ENCODE measurements at regions not wholly inside any gene's neighbourhood (a gene's known extent, or its start where the extent isn't known, plus 50 kb on each side); places are given as distances from the start of the nearest gene placed in this dataset.
A peak's percentile ranks its signal among the peaks of the same experiment; 100 is the strongest.

- DNase-seq: no peak
- Histone ChIP-seq H3K27me3 (no peaks in the 10 kb centered on the region), H3K27ac (no peak overlapping the region), H3K9me3 (no peaks in the 10 kb centered on the region), H3K4me3 (no peak overlapping the region), H3K36me3 (no peaks in the 10 kb centered on the region), H3K4me1 (no peaks in the 10 kb centered on the region)
- intact Hi-C loops (cut with DNase I; ENCODE audit: low total_unique reads): no loop called here
- TF ChIP-seq POLR2A (IDR thresholded peaks at IDR 0.05) (no peak), CTCF (IDR thresholded peaks at IDR 0.05) (no peak)
Measured at GRCh38 chr2:189260361-189260814, 80.8 kb upstream of the COL5A2 start.

- intact Hi-C loops (cut with DNase I; ENCODE audit: low total_unique reads): no loop called here
- H3K27ac ChIP-seq: no peak overlapping the region
- no peak overlapping the region for H3K4me3 ChIP-seq
- TF ChIP-seq POLR2A (IDR thresholded peaks at IDR 0.05) (no peak), CTCF (IDR thresholded peaks at IDR 0.05) (no peak)
- no peaks in the 10 kb centered on the region for H3K27me3 ChIP-seq
- no peaks in the 10 kb centered on the region for H3K4me1 ChIP-seq
- H3K9me3 ChIP-seq: no peaks in the 10 kb centered on the region
- DNase-seq: no peak
- H3K36me3 ChIP-seq: no peaks in the 10 kb centered on the region
Measured at GRCh38 chr2:189261431-189261841, 81.9 kb upstream of the COL5A2 start.

GRCh38 chr2:189261916-189262315 lies 82.4 kb upstream of the COL5A2 start:
- Histone ChIP-seq H3K4me1 (no peaks in the 10 kb centered on the region), H3K36me3 (no peaks in the 10 kb centered on the region), H3K27me3 (no peaks in the 10 kb centered on the region), H3K9me3 (no peaks in the 10 kb centered on the region), H3K4me3 (no peak overlapping the region), H3K27ac (no peak overlapping the region)
- DNase-seq: no peak
- intact Hi-C loops (cut with DNase I; ENCODE audit: low total_unique reads): no loop called here
- TF ChIP-seq CTCF (IDR thresholded peaks at IDR 0.05) (no peak), POLR2A (IDR thresholded peaks at IDR 0.05) (no peak)

GRCh38 chr2:189265696-189266320 lies 86.2 kb upstream of the COL5A2 start:
- H3K27ac ChIP-seq: no peak overlapping the region
- H3K9me3 ChIP-seq: no peaks in the 10 kb centered on the region
- DNase-seq: no peak
- intact Hi-C loops (cut with DNase I; ENCODE audit: low total_unique reads): no loop called here
- no peak overlapping the region for H3K4me3 ChIP-seq
- H3K27me3 ChIP-seq: no peaks in the 10 kb centered on the region
- no peaks in the 10 kb centered on the region for H3K4me1 ChIP-seq
- no peak for TF ChIP-seq CTCF (IDR thresholded peaks at IDR 0.05)
- no peak for TF ChIP-seq POLR2A (IDR thresholded peaks at IDR 0.05)
- no peaks in the 10 kb centered on the region for H3K36me3 ChIP-seq

GRCh38 chr2:189267491-189267890 lies 87.9 kb upstream of the COL5A2 start:
- Histone ChIP-seq H3K4me3 (no peak overlapping the region), H3K4me1 (no peaks in the 10 kb centered on the region), H3K27me3 (no peaks in the 10 kb centered on the region), H3K27ac (peak overlapping the region; percentile 18 to 55), H3K36me3 (no peaks in the 10 kb centered on the region), H3K9me3 (no peaks in the 10 kb centered on the region)
- no peak for DNase-seq
- TF ChIP-seq CTCF (IDR thresholded peaks at IDR 0.05) (no peak), POLR2A (IDR thresholded peaks at IDR 0.05) (no peak)
- intact Hi-C loops (cut with DNase I; ENCODE audit: low total_unique reads): no loop called here
